ENCODE measurements at regions not wholly inside any gene's neighbourhood (a gene's known extent, or its start where the extent isn't known, plus 50 kb on each side); places are given as distances from the start of the nearest gene placed in this dataset.

DNA sequence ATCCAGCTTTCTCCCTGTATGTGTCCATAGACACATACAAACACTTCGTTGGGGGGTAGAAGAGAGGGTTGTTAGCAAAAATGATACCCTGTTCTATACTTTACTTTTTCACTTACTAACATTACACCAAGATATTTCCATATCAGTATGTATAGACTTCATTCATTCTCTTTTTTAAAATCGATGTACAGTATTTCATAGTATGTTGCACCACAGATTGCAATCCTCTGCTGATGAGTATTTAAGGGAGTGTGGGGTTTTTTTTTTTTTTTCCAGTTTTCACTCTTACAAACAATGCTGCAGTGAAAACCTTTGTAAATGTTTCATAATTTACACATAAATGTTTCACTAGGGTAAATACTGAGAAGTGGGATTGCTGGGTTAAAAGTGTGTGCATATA lies 402.3 kb downstream of the LRATD1 start:
- DNase-seq = no peak
- H3K4me2 ChIP-seq (replicated peaks; ENCODE audit: extremely low read depth, low read length, poor library complexity, severe bottlenecking) = no peak overlapping the region
- H3K9me3 ChIP-seq (replicated peaks in 1 of 2; ENCODE audit: control insufficient read depth in 1 of 2, insufficient read depth in 1 of 2, low read length in 2 of 2) = no peaks in the 10 kb centered on the region
- H3K79me2 ChIP-seq (ENCODE audit: insufficient read depth, low read length) = no peaks in the 10 kb centered on the region
- Mint-ChIP-seq H3K27ac (no peak overlapping the region), H3K9me3 (peaks cover 0 to 12% (median 5%) of the 10 kb centered on the region in 7 donors), H3K4me1 (no peaks in the 10 kb centered on the region), H3K4me3 (no peak overlapping the region), H3K27me3 (ENCODE audit: low read depth in 3 of 3) (peaks cover 0 to 1% (median 0%) of the 10 kb centered on the region in 3 donors), H3K36me3 (no peaks in the 10 kb centered on the region)
- H2AFZ ChIP-seq (ENCODE audit: insufficient read depth, low read depth, low read length, poor library complexity, severe bottlenecking) = no peak overlapping the region
- no peaks in the 10 kb centered on the region for H3K36me3 ChIP-seq (replicated peaks in 1 of 2; ENCODE audit: control insufficient read depth in 1 of 2, insufficient read depth in 2 of 2, low read length in 2 of 2)
- intact Hi-C loops (cut with micrococcal nuclease) = no loop called here
- H3K27ac ChIP-seq (ENCODE audit: low read depth in 1 of 2, low read length in 2 of 2) = no peak overlapping the region
- no peak overlapping the region for H3K4me3 ChIP-seq (replicated peaks in 1 of 3; ENCODE audit: low read depth in 2 of 3, low read length in 3 of 3)
- TF ChIP-seq, protein P1, sequence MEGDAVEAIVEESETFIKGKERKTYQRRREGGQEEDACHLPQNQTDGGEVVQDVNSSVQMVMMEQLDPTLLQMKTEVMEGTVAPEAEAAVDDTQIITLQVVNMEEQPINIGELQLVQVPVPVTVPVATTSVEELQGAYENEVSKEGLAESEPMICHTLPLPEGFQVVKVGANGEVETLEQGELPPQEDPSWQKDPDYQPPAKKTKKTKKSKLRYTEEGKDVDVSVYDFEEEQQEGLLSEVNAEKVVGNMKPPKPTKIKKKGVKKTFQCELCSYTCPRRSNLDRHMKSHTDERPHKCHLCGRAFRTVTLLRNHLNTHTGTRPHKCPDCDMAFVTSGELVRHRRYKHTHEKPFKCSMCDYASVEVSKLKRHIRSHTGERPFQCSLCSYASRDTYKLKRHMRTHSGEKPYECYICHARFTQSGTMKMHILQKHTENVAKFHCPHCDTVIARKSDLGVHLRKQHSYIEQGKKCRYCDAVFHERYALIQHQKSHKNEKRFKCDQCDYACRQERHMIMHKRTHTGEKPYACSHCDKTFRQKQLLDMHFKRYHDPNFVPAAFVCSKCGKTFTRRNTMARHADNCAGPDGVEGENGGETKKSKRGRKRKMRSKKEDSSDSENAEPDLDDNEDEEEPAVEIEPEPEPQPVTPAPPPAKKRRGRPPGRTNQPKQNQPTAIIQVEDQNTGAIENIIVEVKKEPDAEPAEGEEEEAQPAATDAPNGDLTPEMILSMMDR (IDR thresholded peaks at IDR 0.05) = no peak
- no peak overlapping the region for H3K9ac ChIP-seq (ENCODE audit: insufficient read depth, low read length, poor library complexity, severe bottlenecking)
- WGBS (ENCODE audit: insufficient coverage) = no CpG with 5 or more reads among the region's 2 CpGs
- H3K27me3 ChIP-seq (ENCODE audit: control insufficient read depth in 2 of 2, insufficient read depth in 2 of 2, low read length in 2 of 2) = no peaks in the 10 kb centered on the region
- H3K4me1 ChIP-seq (ENCODE audit: control insufficient read depth in 1 of 2, insufficient read depth in 2 of 2, low read length in 2 of 2) = no peaks in the 10 kb centered on the region
- H4K20me1 ChIP-seq (ENCODE audit: insufficient read depth, low read length) = no peaks in the 10 kb centered on the region

DNA sequence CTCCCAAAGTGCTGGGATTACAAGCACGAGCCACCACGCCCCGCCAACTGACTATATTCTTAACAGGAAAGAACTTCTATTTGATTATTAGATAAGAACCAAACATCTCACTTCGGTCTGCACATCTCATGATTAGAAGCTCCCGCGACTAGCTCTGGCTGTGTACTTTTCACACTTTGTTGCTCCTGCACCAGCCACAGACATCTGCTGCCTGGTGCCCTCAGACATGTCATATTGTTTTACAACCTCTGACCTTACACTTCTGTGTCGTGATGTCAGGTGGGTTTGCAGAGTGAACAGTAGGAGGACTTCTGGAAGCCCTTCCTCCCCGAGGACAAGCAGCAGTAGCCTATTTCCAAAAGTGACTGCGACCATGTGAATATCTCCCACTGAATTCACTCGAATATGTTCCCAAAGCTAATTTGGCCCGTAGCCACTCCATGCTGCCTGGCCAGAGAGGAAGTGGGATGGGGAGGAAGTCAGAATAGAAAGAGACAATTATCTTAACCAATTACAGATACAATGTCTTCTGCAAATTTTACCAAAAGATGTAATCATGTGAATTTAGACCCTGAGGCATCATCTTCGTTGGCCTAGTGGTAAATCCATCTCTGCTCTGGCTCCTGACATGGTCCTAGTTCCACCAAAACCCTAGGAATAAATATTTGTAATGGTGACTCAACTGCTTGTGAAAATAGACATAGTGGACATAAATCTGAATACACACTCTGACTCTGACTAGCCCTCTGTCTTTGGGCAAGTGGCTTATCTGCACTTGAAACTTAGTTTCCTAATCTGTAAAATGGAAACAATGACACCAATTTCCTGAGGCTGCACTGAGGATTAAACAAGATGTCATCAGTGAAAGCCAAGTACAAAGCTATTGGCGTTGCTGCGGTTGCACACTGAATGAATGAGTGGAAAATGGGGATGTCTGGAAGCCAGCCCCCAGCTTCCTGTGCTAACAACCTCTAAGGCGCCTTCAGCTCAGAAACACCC lies 406.1 kb downstream of the LRATD1 start:
- no peak for DNase-seq
- no peak overlapping the region for H2AFZ ChIP-seq (ENCODE audit: insufficient read depth, low read depth, low read length, poor library complexity, severe bottlenecking)
- TF ChIP-seq, protein P1 (IDR thresholded peaks at IDR 0.05) = no peak
- H3K4me2 ChIP-seq (replicated peaks; ENCODE audit: extremely low read depth, low read length, poor library complexity, severe bottlenecking) = no peak overlapping the region
- no peak overlapping the region for H3K27ac ChIP-seq (ENCODE audit: low read depth in 1 of 2, low read length in 2 of 2)
- H3K4me3 Mint-ChIP-seq = no peak overlapping the region
- H3K9me3 ChIP-seq (replicated peaks in 1 of 2; ENCODE audit: control insufficient read depth in 1 of 2, insufficient read depth in 1 of 2, low read length in 2 of 2) = peaks cover 0 to 3% of the 10 kb centered on the region in 2 donors
- intact Hi-C loops (cut with micrococcal nuclease) = no loop called here
- H3K4me1 ChIP-seq (ENCODE audit: control insufficient read depth in 1 of 2, insufficient read depth in 2 of 2, low read length in 2 of 2) = no peaks in the 10 kb centered on the region
- no peaks in the 10 kb centered on the region for H3K36me3 Mint-ChIP-seq
- H3K27ac Mint-ChIP-seq = no peak overlapping the region
- no peaks in the 10 kb centered on the region for H4K20me1 ChIP-seq (ENCODE audit: insufficient read depth, low read length)
- 27% methylated on average over 3 of the region's 15 CpGs for WGBS (ENCODE audit: insufficient coverage)
- peaks cover 0 to 15% (median 2%) of the 10 kb centered on the region in 7 donors for H3K9me3 Mint-ChIP-seq
- H3K27me3 ChIP-seq (ENCODE audit: control insufficient read depth in 2 of 2, insufficient read depth in 2 of 2, low read length in 2 of 2) = no peaks in the 10 kb centered on the region
- H3K9ac ChIP-seq (ENCODE audit: insufficient read depth, low read length, poor library complexity, severe bottlenecking) = no peak overlapping the region
- H3K79me2 ChIP-seq (ENCODE audit: insufficient read depth, low read length) = no peaks in the 10 kb centered on the region
- no peak overlapping the region for H3K4me3 ChIP-seq (replicated peaks in 1 of 3; ENCODE audit: low read depth in 2 of 3, low read length in 3 of 3)
- H3K4me1 Mint-ChIP-seq = no peaks in the 10 kb centered on the region
- no peaks in the 10 kb centered on the region for H3K36me3 ChIP-seq (replicated peaks in 1 of 2; ENCODE audit: control insufficient read depth in 1 of 2, insufficient read depth in 2 of 2, low read length in 2 of 2)
- H3K27me3 Mint-ChIP-seq (ENCODE audit: low read depth in 3 of 3) = peaks cover 0 to 1% (median 0%) of the 10 kb centered on the region in 3 donors
